DND-41 (cell line): ENCODE measurements at regions not wholly inside any gene's neighbourhood (a gene's known extent, or its start where the extent isn't known, plus 50 kb on each side); places are given as distances from the start of the nearest gene placed in this dataset.
"Not testable (repeated sequence)": the region's sequence is repeated elsewhere in the genome, so short reads cannot be mapped to it uniquely, and the experiment has no call there.

Source experiments
- CTCF ChIP-seq: IDR thresholded peaks from 2 replicates; pipeline ENCODE4 v1.5.1; 2012; ENCODE audit warnings: borderline replicate concordance, low read length, moderate library complexity, mild to moderate bottlenecking; ENCODE audit not compliant: poor library complexity, severe bottlenecking; ENCODE audit errors: extremely low read depth
- EZH2 ChIP-seq: IDR thresholded peaks from 3 replicates; pipeline ENCODE4 v1.6.1; 2012; ENCODE audit warnings: borderline replicate concordance, low read depth, mild to moderate bottlenecking, moderate library complexity, low read length, inconsistent platforms; ENCODE audit not compliant: severe bottlenecking

DNA sequence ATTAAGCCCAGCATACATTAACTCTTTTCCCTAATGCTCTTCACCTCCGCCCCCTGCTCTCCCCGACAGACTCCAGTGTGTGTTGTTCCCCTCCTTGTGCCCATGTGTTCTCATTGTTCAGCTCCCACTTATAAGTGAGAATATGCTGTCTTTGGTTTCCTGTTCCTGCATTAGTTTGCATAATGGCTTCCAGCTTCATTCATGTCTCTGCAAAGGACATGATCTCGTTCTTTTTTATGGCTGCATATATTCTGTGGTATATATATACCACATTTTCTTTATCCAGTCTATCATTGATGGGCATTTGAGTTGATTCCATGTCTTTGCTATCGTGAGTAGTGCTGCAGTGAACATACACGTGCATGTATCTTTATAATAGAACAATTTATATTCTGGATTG is 69.3 kb upstream of the NAA35 start:
- not testable (repeated sequence) for TF ChIP-seq CTCF, EZH2
